ENCODE measurements at regions not wholly inside any gene's neighbourhood (a gene's known extent, or its start where the extent isn't known, plus 50 kb on each side); places are given as distances from the start of the nearest gene placed in this dataset.
"Not testable (repeated sequence)": the region's sequence is repeated elsewhere in the genome, so short reads cannot be mapped to it uniquely, and the experiment has no call there.

GRCh38 chr4:125169192-125169591 is 145.6 kb upstream of the FAT4 start:
- Mint-ChIP-seq H3K27me3 (ENCODE audit: low read depth) (no peaks in the 10 kb centered on the region), H3K4me1 (no peaks in the 10 kb centered on the region), H3K27ac (ENCODE audit: unreplicated experiment) (no peak overlapping the region), H3K36me3 (ENCODE audit: low read depth) (no peaks in the 10 kb centered on the region), H3K4me3 (no peak overlapping the region), H3K9me3 (peaks cover 10% of the 10 kb centered on the region)
- no peak for DNase-seq (ENCODE audit: low read depth, low spot score)
- no peak for TF ChIP-seq CTCF (conservative IDR thresholded peaks at IDR 0.05)

- Mint-ChIP-seq H3K9me3 (peaks cover 10% of the 10 kb centered on the region), H3K4me3 (no peak overlapping the region), H3K36me3 (ENCODE audit: low read depth) (no peaks in the 10 kb centered on the region), H3K27me3 (ENCODE audit: low read depth) (no peaks in the 10 kb centered on the region), H3K4me1 (no peaks in the 10 kb centered on the region), H3K27ac (ENCODE audit: unreplicated experiment) (no peak overlapping the region)
- no peak for DNase-seq (ENCODE audit: low read depth, low spot score)
- no peak for TF ChIP-seq CTCF (conservative IDR thresholded peaks at IDR 0.05)
These were observed 146.2 kb upstream of the FAT4 start for GRCh38 chr4:125168531-125168930.

GRCh38 chr4:125166012-125166411 is 148.7 kb upstream of the FAT4 start:
- H3K27me3 Mint-ChIP-seq (ENCODE audit: low read depth); H3K36me3 Mint-ChIP-seq (ENCODE audit: low read depth); H3K9me3 Mint-ChIP-seq; H3K4me3 Mint-ChIP-seq; H3K4me1 Mint-ChIP-seq; DNase-seq (ENCODE audit: low read depth, low spot score); H3K27ac Mint-ChIP-seq (ENCODE audit: unreplicated experiment): not testable (repeated sequence)

GRCh38 chr4:125159001-125159400 is 155.8 kb upstream of the FAT4 start:
- Mint-ChIP-seq H3K27me3 (ENCODE audit: low read depth) (no peaks in the 10 kb centered on the region), H3K27ac (ENCODE audit: unreplicated experiment) (no peak overlapping the region), H3K9me3 (peaks cover 3% of the 10 kb centered on the region), H3K36me3 (ENCODE audit: low read depth) (no peaks in the 10 kb centered on the region), H3K4me3 (no peak overlapping the region), H3K4me1 (no peaks in the 10 kb centered on the region)
- TF ChIP-seq CTCF (conservative IDR thresholded peaks at IDR 0.05), result no peak
- no peak for DNase-seq (ENCODE audit: low read depth, low spot score)

GRCh38 chr4:125155251-125155650 is 159.5 kb upstream of the FAT4 start:
- no peak for TF ChIP-seq CTCF (conservative IDR thresholded peaks at IDR 0.05)
- no peaks in the 10 kb centered on the region for H3K4me1 Mint-ChIP-seq
- no peaks in the 10 kb centered on the region for H3K36me3 Mint-ChIP-seq (ENCODE audit: low read depth)

GRCh38 chr4:125140966-125141495 is 173.7 kb upstream of the FAT4 start:
- Mint-ChIP-seq H3K36me3 (ENCODE audit: low read depth) (no peaks in the 10 kb centered on the region), H3K9me3 (no peaks in the 10 kb centered on the region), H3K27ac (ENCODE audit: unreplicated experiment) (no peak overlapping the region), H3K27me3 (ENCODE audit: low read depth) (no peaks in the 10 kb centered on the region), H3K4me3 (no peak overlapping the region), H3K4me1 (peaks cover 4% of the 10 kb centered on the region)
- DNase-seq (ENCODE audit: low read depth, low spot score), result no peak
- TF ChIP-seq CTCF (conservative IDR thresholded peaks at IDR 0.05), result no peak

More at GRCh38 chr4:125155251-125155650, 159.5 kb upstream of the FAT4 start:
- no peak for DNase-seq (ENCODE audit: low read depth, low spot score)
- Mint-ChIP-seq H3K27ac (ENCODE audit: unreplicated experiment) (no peak overlapping the region), H3K9me3 (peaks cover 3% of the 10 kb centered on the region), H3K4me3 (no peak overlapping the region), H3K27me3 (ENCODE audit: low read depth) (no peaks in the 10 kb centered on the region)

All from neural crest cell (in vitro differentiated cells).